K562 (cell line): ENCODE measurements at regions not wholly inside any gene's neighbourhood (a gene's known extent, or its start where the extent isn't known, plus 50 kb on each side); places are given as distances from the start of the nearest gene placed in this dataset.

Experiments used
- ATAC-seq: fragments of 200-7000 bp; cut with Tn5 transposase; 3 replicates; pipeline ENCODE4 v1.9.1; 2020; ENCODE audit warnings: moderate library complexity
- BruUV-seq: library from RNA; stranded (reverse); fragments of 400-500 nt; replicated peaks from 2 replicates; lab custom pipeline; 2021; lab: Mats Ljungman, UMichigan
- CTCF ChIA-PET: fragments of 300-600 bp; formaldehyde crosslinking; extraction: SDS; loops from one replicate; lab custom pipeline; 2021; ENCODE audit warnings: low intra/inter-chr PET ratio; lab: Yijun Ruan, JAX
- POLR2A ChIA-PET: fragments of 300-600, 350-650 bp; sonication (Branson Sonifier 250); formaldehyde crosslinking; extraction: SDS; loops from one replicate; lab custom pipeline; 2021; ENCODE audit warnings: antibody characterized with exemption, inconsistent platforms; lab: Yijun Ruan, JAX
- DNase-seq, 4 experiments: peaks; one replicate each; pipeline versions ENCODE4 v3.0.0 to v3.0.0-alpha.2; 2011 to 2018; ENCODE audit warnings: low spot score in 3 of 4, mixed read lengths in 3 of 4; ENCODE audit errors: extremely low read depth in 1 of 4
- FAIRE-seq: peaks from 2 replicates; lab custom pipeline; 2011; peaks lifted over from hg19 to GRCh38; lab: Jason Lieb, UNC
- H2AFZ ChIP-seq: 2 replicates; pipeline ENCODE4 v1.6.0; 2011; ENCODE audit warnings: low read depth, low read length, control low read depth, inconsistent platforms
- H3K27ac ChIP-seq: fragments of 200-600 bp; 3 replicates; pipeline ENCODE4 v1.8.0; 2011; ENCODE audit warnings: low read depth, mild to moderate bottlenecking, control low read depth, inconsistent platforms, low read length, moderate library complexity, mixed read lengths; ENCODE audit errors: extremely low read depth
- H3K27me3 ChIP-seq, 2 experiments: fragments of 300-600 bp in 1 of 2; 2 replicates in 1 of 2; 3 replicates in 1 of 2; pipeline versions ENCODE4 v1.6.0 to v1.8.0; 2011; ENCODE audit warnings: inconsistent platforms in 2 of 2, low read length in 2 of 2, mild to moderate bottlenecking in 1 of 2, mixed read lengths in 1 of 2, moderate library complexity in 1 of 2; ENCODE audit not compliant: control insufficient read depth in 2 of 2, insufficient read depth in 2 of 2
- H3K36me3 ChIP-seq: fragments of 300-600 bp; 3 replicates; pipeline ENCODE4 v1.8.0; 2011; ENCODE audit warnings: mild to moderate bottlenecking, low read length, inconsistent platforms; ENCODE audit not compliant: control insufficient read depth, insufficient read depth
- H3K4me1 ChIP-seq, 2 experiments: fragments of 200-600 bp in 1 of 2; replicated peaks in 1 of 2; 2 replicates in 1 of 2; 3 replicates in 1 of 2; pipeline versions ENCODE4 v1.5.1 to v1.8.0; 2011; ENCODE audit warnings: inconsistent platforms in 2 of 2, low read length in 2 of 2, mild to moderate bottlenecking in 1 of 2, mixed read lengths in 1 of 2, moderate library complexity in 1 of 2; ENCODE audit not compliant: control insufficient read depth in 2 of 2, insufficient read depth in 2 of 2
- H3K4me2 ChIP-seq: 2 replicates; pipeline ENCODE4 v1.6.1; 2011; ENCODE audit warnings: low read length, control low read depth, inconsistent platforms, mixed read lengths; ENCODE audit not compliant: insufficient read depth
- H3K4me3 ChIP-seq: fragments of 200-600 bp; sonication (generic), shearing (Covaris generic); 2 replicates; pipeline ENCODE4 v1.5.1; 2016; ENCODE audit warnings: control low read depth, inconsistent platforms
- H3K79me2 ChIP-seq: fragments of 200-600 bp; 3 replicates; pipeline ENCODE4 v1.8.0; 2011; ENCODE audit warnings: low read length, inconsistent platforms; ENCODE audit not compliant: control insufficient read depth, insufficient read depth
- H3K9ac ChIP-seq, 2 experiments: 2 replicates each; pipeline versions ENCODE4 v1.6.0 to v1.6.1; 2011; ENCODE audit warnings: low read depth in 2 of 2, low read length in 2 of 2, control low read depth in 1 of 2, inconsistent platforms in 1 of 2, mild to moderate bottlenecking in 1 of 2, mixed read lengths in 1 of 2; ENCODE audit not compliant: insufficient read depth in 1 of 2
- H3K9me1 ChIP-seq: one replicate; pipeline ENCODE4 v1.6.0; 2011; ENCODE audit warnings: inconsistent platforms, mild to moderate bottlenecking, low read length, moderate library complexity; ENCODE audit not compliant: control insufficient read depth, insufficient read depth
- H3K9me3 ChIP-seq: replicated peaks from 2 replicates; pipeline ENCODE4 v1.5.1; 2011; ENCODE audit warnings: low read depth, low read length, inconsistent platforms; ENCODE audit not compliant: control insufficient read depth, insufficient read depth
- H4K20me1 ChIP-seq: replicated peaks from 2 replicates; pipeline ENCODE4 v1.6.1; 2011; ENCODE audit warnings: low read length, inconsistent platforms, mixed read lengths; ENCODE audit not compliant: control insufficient read depth, insufficient read depth
- GABPB1 ChIP-seq: sonication (generic); formaldehyde crosslinking; IDR thresholded peaks from 2 replicates; pipeline ENCODE4 v1.8.0; 2022; ENCODE audit warnings: mild to moderate bottlenecking, missing genetic modification reagents
- ZNF274 ChIP-seq: IDR thresholded peaks from 2 replicates; pipeline ENCODE4 v1.6.1; 2011; ENCODE audit warnings: low read depth, mild to moderate bottlenecking, low read length, moderate library complexity, borderline replicate concordance
- ZNF507 ChIP-seq: conservative IDR thresholded peaks from 2 replicates; pipeline ENCODE4 v1.6.1; 2017; ENCODE audit warnings: missing genetic modification characterization, missing compliant biosample characterization
- WGBS: fragments of 100-300 bp; shearing (Covaris generic); methylation state at CpG from one replicate; pipeline ENCODE4 v1.1.6; 2016; ENCODE audit warnings: low coverage, mixed read lengths; ENCODE audit not compliant: insufficient coverage; ENCODE audit errors: missing lambda C conversion rate; 5-methylcytosine and 5-hydroxymethylcytosine counted together
- in situ Hi-C: fragments of 300-500 bp; cut with MboI; formaldehyde crosslinking; loops from 4 replicates; pipeline ENCODE4 v1.15.0; 2018; ENCODE audit warnings: inconsistent platforms, mixed read lengths
- intact Hi-C: fragments of 100-400 bp; cut with micrococcal nuclease; formaldehyde crosslinking; loops from 2 replicates; pipeline ENCODE4 v1.14.2; 2022
- TF ChIP-seq, protein P1 (sequence below): fragments of 450-650 bp; IDR thresholded peaks from 2 replicates; pipeline ENCODE4 v1.7.0; 2016; ENCODE audit warnings: borderline replicate concordance

DNA sequence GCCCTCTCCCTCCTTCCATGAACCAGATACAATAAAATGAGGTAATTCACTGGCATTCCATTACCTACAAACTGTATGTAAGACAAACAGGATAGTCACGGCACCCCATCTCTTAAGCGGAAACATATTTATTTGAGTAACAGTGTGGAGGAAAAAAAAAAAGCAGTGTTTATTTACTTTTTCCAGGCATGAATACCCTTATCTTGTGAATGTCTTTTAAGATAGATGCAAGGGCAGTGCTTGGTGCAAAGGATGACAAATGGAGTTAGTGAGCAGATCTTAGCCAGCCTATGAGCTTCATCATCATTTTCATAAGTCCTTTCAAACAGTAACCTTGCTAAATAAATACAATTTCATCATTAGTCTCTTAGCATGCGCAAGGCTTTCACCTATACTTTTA lies 1661.8 kb upstream of the SPRY2 start (continued):
- TF ChIP-seq, protein P1, sequence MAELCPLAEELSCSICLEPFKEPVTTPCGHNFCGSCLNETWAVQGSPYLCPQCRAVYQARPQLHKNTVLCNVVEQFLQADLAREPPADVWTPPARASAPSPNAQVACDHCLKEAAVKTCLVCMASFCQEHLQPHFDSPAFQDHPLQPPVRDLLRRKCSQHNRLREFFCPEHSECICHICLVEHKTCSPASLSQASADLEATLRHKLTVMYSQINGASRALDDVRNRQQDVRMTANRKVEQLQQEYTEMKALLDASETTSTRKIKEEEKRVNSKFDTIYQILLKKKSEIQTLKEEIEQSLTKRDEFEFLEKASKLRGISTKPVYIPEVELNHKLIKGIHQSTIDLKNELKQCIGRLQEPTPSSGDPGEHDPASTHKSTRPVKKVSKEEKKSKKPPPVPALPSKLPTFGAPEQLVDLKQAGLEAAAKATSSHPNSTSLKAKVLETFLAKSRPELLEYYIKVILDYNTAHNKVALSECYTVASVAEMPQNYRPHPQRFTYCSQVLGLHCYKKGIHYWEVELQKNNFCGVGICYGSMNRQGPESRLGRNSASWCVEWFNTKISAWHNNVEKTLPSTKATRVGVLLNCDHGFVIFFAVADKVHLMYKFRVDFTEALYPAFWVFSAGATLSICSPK: no peak
- no peak for TF ChIP-seq GABPB1 (CRISPR knock-in tag)

DNA sequence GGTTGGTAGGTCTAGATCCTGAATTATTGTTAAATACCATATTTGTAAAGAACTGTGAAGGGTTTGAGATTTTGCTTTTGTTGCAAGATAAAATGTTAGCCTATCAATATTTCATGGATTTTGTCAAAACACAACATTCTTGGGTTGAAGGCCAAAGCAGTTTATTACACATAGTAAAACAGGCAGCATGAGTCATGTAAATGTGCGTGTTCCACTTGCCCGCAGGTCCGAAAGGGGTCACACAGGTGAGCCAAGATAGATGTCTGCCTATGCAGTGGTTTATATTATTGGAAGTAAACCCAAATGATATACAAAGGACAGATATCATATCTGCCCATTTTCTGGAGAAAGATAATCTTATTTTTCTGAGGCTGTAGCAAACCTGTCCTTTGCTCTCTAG lies 1654.4 kb upstream of the SPRY2 start:
- no TSS peak for BruUV-seq
- Histone ChIP-seq H3K36me3 (no peaks in the 10 kb centered on the region), H3K4me2 (no peak overlapping the region), H3K27me3 (no peaks in the 10 kb centered on the region), H3K9me3 (no peaks in the 10 kb centered on the region; the same call in 1 of the 2 replicates), H3K4me3 (no peak overlapping the region), H3K4me1 (no peaks in the 10 kb centered on the region), H3K9ac (no peak overlapping the region), H3K79me2 (no peaks in the 10 kb centered on the region), H4K20me1 (no peaks in the 10 kb centered on the region), H3K9me1 (no peaks in the 10 kb centered on the region), H3K27ac (no peak overlapping the region), H2AFZ (no peak overlapping the region)
- DNase-seq (no peak), FAIRE-seq (no peak), ATAC-seq (no peak)
- WGBS: 0% methylated on average over 3 of the region's 3 CpGs
- in situ Hi-C loops: no loop called here
- TF ChIP-seq ZNF274: no peak
- no peak for TF ChIP-seq ZNF507 (tag)
- intact Hi-C loops: no loop called here
- CTCF ChIA-PET: no interaction called here
- POLR2A ChIA-PET: no interaction called here
